GM12872 (cell line): ENCODE measurements at regions not wholly inside any gene's neighbourhood (a gene's known extent, or its start where the extent isn't known, plus 50 kb on each side); places are given as distances from the start of the nearest gene placed in this dataset.

Experiments
- TF ChIP-seq, protein P1 (sequence below): IDR thresholded peaks from 3 replicates; pipeline ENCODE4 v1.5.1; 2011; ENCODE audit warnings: low read depth, mild to moderate bottlenecking, low read length, moderate library complexity; ENCODE audit not compliant: insufficient read depth

DNA sequence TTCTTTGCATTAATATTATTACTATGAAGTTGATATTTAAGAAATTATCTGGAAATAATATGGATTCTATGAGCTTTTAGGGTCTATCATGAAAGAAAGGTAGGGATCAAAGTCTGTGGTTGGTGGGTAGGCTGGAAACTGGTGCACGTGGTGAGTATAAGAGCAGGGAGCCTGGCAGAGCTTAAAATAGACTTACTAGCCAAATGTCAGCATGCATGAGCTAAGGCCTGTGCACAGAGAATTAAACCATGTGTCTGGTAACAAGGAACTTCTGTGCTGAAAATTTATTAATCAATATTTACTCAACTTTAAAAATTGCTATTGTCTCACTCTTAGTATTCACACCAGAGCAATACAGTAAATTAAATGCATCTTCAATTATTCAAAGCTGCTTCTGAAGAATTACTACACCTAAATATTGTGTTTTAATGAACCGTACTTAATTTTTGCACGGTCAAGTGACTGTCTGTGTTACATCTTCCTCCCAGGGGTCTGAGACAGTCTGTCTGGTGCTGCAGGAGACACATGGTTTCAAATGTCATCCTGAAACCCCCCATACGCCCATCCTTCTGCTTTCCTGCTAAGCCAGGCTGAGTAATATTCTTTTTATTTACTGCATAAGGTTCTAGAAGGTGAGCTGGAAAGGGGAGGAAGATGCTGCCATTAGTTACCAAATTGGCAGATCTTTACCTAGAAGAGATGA lies 161.0 kb upstream of the NLRP1 start:
- TF ChIP-seq, protein P1, sequence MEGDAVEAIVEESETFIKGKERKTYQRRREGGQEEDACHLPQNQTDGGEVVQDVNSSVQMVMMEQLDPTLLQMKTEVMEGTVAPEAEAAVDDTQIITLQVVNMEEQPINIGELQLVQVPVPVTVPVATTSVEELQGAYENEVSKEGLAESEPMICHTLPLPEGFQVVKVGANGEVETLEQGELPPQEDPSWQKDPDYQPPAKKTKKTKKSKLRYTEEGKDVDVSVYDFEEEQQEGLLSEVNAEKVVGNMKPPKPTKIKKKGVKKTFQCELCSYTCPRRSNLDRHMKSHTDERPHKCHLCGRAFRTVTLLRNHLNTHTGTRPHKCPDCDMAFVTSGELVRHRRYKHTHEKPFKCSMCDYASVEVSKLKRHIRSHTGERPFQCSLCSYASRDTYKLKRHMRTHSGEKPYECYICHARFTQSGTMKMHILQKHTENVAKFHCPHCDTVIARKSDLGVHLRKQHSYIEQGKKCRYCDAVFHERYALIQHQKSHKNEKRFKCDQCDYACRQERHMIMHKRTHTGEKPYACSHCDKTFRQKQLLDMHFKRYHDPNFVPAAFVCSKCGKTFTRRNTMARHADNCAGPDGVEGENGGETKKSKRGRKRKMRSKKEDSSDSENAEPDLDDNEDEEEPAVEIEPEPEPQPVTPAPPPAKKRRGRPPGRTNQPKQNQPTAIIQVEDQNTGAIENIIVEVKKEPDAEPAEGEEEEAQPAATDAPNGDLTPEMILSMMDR: no peak

DNA sequence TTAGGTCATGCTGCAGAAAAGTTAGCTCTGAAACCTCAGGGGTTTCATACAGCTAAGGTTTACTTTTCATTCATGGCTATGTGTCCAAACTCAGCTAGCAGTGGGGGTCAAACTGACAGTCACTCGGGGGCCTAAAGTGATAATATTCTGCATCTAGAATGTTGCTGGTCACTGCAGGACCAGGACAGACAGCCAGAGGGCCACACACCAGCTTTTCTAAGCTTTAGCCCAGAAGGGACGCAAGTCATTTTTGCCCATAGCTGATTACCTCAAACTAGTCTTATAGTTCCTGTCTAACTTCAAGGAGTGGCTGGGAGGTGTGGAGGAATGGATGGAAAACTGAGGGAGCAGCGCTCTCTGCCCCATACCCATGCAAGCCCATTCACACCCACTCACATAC lies 163.0 kb upstream of the NLRP1 start:
- TF ChIP-seq, protein P1: no peak

DNA sequence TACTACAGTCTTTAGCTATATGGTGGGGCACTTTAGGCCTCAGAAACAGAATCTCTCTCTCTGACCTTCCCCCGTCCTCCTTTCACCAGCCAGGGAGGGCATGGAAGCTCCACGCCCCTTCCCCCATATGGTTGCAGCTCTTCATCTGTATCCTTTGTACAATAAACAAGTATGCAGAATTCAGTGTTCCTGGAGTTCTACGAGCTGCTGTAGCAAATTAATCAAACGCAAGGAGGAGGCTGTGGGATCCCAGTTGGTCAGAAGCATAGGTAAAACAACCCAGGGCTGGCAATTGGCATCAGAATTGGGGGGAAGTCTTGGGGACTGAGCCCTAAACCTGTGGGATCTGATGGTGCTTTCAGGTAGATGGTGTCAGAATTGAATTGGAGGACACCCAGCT lies 163.7 kb upstream of the NLRP1 start:
- TF ChIP-seq, protein P1: no peak

DNA sequence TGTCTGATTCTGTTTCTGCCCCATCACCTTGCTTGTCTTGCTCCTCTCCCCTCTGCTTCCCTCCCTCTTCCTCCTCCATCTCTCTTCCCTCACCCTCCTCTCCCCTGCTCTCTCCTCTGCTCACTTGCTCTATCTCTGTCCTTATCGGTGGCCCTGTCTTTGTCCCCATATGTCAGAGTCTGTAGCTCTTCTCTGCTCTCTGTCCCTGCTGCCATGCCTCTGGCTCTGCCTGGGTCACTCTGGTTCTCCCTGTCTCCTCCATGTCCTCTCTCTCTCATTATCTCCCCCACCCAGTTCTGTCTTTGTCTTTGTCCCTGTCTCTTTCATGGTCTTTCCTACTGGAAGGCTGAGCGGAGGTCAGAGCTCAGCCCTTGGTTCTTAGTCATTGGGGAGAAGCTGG lies 169.1 kb upstream of the NLRP1 start:
- TF ChIP-seq, protein P1: no peak

DNA sequence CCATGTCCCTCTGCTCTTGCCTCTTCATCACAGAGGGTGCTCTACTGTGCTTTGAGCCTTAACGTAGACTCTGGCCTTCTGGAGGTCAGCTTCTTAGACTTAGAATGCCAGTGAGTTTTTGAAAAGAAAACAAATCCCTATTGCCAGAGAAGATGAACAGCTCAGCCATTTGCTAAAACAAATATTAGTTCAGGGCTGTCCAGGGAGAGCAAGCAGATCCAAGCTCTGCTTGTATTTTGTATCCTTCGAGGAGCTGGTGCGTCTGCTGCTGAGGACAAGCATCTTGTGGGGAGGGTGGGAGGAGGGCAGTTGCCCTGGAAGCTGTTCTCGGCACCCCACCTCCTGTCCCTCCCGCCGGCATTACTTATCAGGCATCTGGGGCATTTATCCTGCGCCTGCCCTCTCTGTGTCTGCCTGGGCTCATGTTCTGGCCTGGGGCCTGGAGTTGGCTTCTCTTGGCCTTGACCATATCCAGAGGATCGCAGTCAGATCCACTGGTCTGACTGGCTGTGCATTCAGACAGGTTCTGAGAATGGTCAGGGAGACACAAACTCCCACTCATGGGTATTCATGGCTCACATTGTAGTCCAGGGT lies 173.1 kb upstream of the NLRP1 start:
- TF ChIP-seq, protein P1: no peak

DNA sequence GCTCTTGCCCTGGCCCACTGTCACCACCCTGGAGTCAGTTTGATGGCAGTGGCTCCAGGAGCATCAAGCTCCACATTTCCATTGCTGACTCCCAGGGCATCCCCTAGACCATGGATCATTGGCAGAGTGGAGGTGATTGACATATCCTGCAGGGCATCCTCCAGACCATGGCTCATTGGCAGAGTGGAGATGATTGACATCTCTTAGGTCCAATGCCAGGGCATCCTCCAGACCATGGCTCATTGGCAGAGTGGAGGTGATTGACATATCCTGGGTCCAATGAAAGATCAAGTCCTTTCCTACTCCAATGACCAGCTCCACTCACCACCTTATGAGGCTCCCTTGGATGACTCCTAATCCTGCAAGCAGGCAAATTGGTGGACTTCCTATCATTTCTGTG lies 174.3 kb upstream of the NLRP1 start:
- TF ChIP-seq, protein P1: no peak

DNA sequence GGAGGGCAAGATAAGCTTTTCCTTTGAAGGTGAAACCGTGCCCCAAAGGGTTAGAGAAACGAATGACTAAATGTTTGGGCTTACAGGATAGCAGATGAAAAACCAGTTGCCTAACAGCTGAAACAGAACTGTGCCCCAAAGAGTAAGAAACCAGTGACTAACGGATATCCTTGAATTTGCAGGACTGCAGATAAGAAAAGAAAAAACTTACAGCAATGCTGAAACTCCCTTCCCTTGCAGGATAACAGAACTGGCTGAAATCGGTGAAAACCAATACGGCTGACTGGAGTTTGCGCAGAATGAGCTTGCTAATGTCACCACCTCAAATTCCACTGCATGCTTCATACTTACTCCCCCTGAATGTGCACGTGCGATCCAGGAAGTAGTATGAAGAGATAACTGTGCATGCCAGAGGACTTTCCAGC lies 175.2 kb upstream of the NLRP1 start:
- TF ChIP-seq, protein P1: no peak
